VCaP (cell line): ENCODE measurements at regions not wholly inside any gene's neighbourhood (a gene's known extent, or its start where the extent isn't known, plus 50 kb on each side); places are given as distances from the start of the nearest gene placed in this dataset.

Experiments
- H3K27ac ChIP-seq: fragments of 450-650 bp; 2 replicates; pipeline ENCODE4 v1.5.1; 2017
- TF ChIP-seq, protein P1 (sequence below): fragments of 450-650 bp; conservative IDR thresholded peaks from 2 replicates; pipeline ENCODE4 v1.5.1; 2017; ENCODE audit warnings: mild to moderate bottlenecking, moderate library complexity

DNA sequence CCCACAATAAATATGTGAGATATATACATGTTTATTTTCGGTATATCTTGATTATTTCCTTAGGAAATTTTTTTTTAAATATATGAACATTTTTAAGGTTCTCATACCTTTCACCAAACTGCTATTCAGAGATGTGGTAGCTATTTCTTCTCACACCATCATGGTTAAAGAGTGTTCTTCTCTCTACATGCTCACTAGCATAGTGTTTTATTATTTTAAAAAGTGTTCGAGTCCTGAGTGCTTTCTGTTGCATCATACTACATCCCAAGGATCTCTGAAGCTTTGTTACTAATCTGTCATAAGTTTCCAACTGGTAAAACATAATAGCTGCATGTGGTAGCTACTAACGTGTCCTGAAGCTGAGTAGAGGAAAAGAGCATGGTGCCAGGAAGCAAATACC, 177.4 kb upstream of the GLRA1 start:
- TF ChIP-seq, protein P1, sequence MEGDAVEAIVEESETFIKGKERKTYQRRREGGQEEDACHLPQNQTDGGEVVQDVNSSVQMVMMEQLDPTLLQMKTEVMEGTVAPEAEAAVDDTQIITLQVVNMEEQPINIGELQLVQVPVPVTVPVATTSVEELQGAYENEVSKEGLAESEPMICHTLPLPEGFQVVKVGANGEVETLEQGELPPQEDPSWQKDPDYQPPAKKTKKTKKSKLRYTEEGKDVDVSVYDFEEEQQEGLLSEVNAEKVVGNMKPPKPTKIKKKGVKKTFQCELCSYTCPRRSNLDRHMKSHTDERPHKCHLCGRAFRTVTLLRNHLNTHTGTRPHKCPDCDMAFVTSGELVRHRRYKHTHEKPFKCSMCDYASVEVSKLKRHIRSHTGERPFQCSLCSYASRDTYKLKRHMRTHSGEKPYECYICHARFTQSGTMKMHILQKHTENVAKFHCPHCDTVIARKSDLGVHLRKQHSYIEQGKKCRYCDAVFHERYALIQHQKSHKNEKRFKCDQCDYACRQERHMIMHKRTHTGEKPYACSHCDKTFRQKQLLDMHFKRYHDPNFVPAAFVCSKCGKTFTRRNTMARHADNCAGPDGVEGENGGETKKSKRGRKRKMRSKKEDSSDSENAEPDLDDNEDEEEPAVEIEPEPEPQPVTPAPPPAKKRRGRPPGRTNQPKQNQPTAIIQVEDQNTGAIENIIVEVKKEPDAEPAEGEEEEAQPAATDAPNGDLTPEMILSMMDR, result no peak
- no peak overlapping the region for H3K27ac ChIP-seq

DNA sequence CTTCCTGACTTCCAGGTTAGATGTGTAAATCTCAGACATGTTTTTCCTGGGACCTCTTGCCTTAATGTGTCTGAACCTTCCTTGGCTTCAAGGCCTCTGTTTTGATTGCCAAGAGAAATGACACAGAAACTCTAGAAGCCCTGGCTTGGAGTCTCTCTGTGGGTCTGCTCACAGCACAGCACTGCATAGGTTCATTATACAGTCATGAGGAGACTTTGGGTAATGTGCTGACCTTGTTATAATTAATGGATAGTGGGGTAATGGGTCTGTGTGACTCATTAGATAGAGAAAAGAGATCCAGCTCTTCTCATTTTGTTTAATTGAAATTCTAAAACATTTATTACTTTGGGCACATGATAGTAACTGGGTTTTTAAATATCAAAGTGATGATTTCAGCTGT, 175.8 kb upstream of the GLRA1 start:
- TF ChIP-seq, protein P1, result no peak
- no peak overlapping the region for H3K27ac ChIP-seq

DNA sequence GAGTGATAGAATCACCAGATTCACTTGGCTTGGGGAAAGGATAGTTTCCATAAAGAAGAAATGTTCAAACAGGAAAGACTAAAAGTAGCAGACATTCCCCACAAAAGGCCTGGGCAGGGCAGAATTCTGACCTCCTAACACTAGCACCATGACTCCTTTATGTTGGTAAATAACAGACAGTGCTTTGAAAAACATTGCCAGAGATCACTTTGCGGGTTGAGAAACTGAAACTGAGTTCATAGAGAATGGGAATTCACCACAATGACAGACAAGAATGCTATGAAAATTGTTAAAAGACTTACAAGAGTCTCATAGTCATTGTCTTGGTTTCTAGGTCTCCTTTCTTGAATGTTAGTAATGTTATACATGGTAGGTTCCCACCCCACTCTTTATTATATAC, 172.5 kb upstream of the GLRA1 start:
- TF ChIP-seq, protein P1, result no peak
- no peak overlapping the region for H3K27ac ChIP-seq

DNA sequence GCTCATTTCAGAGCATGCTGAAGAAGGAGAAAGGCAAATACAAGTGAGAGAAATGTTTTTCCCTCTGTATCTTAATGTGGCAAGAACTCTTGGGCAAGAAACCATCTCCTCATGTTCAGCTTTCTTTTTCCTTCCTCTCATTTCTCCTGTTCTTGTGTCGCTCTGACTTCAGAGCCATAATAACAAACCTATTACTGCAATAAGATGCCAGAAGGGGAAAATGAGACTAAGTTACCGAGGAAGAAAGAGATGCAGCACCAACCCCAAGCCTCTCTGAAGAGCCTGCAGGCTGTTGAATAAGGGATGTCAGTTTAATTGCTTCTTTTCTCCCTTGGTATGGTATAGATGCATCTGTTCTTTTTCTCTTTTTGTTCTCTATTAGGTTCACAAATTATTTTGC, 170.1 kb upstream of the GLRA1 start:
- H3K27ac ChIP-seq, result no peak overlapping the region
- TF ChIP-seq, protein P1, result no peak

DNA sequence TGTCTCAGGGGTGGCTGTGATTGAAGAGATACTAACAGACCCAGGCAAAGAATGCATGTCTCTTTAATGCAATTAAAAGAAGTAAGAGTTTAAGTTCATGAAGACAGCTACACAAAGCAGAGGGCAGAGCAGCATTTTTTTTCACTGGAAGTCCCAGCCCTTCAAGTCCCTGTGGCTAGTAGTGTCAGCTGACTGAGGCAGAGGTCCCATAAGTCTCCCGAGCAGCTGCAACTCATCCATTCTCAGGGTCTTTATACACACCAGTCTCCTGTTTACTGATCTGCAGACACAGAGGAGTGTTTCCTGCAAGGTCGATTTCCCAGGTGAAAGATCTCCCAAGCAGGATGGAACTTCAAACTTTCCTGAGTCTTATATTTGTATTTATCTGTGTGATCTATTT, 169.4 kb upstream of the GLRA1 start:
- TF ChIP-seq, protein P1, result no peak
- H3K27ac ChIP-seq, result no peak overlapping the region

DNA sequence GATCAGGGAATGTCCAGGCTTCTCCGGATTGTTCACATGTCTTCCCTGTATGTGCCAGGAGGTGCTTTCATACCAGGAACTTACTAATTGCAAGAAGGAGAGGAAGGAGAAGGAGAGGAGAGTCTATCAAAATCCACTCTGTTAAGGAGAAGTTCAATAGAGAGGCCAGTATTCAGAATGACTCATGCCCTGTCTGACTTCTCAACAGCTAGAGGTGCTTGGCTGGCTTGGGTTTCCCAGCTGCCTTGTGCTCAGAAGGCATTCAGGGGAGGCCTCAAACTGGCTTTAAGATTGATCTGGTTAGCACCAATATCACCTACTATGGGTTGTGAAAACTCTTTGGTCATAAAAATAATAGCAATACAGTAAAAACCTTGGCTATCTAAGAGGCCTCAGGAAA, 167.9 kb upstream of the GLRA1 start:
- TF ChIP-seq, protein P1, result no peak
- H3K27ac ChIP-seq, result no peak overlapping the region

DNA sequence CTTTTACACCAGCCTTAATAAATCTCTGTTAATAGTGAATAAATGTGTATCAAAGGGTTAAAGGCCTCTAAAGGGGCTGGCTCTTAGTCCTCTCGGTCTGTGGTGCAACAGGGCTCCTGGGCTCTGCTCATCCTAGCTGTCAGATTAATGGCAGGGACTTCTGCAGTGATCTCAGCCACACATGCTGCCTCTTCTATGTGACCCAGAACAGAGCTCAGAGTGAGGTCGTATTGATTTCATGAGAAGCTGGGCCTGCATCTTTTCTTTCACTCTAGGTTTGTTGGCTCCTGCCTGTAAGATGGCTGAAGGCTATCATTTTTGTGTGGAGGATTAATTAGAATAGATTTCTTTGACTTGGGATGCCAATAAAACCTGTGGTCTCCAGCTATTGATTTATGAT, 165.0 kb upstream of the GLRA1 start:
- H3K27ac ChIP-seq, result no peak overlapping the region
- TF ChIP-seq, protein P1, result no peak

DNA sequence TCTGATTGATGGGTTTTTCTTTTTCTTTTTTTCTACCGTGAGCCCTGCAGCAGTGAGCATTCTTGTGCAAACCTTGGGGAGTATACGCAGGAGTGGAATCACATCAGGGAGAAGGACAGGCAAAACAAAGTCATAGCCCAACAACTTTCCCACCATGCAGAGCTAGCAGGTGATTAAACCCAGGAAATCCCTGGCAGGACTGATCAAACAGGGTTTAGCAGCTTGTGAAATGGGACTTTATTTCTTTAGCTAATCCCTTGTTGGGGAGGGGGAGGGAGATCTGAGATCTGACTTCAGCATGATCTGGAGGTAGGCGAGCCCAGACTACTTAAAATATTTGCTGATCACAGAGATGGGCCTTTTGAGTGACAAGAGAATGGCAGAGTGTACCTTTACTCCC, 162.0 kb upstream of the GLRA1 start:
- H3K27ac ChIP-seq, result no peak overlapping the region
- TF ChIP-seq, protein P1, result no peak
